ENCODE measurements at regions not wholly inside any gene's neighbourhood (a gene's known extent, or its start where the extent isn't known, plus 50 kb on each side); places are given as distances from the start of the nearest gene placed in this dataset.

DNA sequence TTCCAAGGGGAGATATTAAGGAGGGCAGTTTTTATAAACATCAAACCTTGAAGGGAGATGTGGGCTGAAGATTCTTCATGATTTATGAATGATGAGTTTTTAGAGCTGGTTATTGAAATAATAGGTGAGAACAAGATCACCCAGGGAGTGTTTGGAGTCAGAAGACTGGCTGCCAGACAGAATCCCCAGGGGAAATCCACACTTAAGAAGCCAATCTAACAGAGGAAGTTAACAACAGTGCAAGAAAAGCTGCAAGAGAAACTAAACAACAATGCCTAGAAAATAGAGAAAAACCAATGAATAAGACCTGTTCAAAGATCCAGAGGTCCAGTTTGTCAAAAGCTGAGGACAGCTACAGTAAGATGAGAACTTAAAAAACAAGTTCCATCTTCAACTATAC, 167.9 kb upstream of the MAN1A1 start:
- TF ChIP-seq, protein P1, sequence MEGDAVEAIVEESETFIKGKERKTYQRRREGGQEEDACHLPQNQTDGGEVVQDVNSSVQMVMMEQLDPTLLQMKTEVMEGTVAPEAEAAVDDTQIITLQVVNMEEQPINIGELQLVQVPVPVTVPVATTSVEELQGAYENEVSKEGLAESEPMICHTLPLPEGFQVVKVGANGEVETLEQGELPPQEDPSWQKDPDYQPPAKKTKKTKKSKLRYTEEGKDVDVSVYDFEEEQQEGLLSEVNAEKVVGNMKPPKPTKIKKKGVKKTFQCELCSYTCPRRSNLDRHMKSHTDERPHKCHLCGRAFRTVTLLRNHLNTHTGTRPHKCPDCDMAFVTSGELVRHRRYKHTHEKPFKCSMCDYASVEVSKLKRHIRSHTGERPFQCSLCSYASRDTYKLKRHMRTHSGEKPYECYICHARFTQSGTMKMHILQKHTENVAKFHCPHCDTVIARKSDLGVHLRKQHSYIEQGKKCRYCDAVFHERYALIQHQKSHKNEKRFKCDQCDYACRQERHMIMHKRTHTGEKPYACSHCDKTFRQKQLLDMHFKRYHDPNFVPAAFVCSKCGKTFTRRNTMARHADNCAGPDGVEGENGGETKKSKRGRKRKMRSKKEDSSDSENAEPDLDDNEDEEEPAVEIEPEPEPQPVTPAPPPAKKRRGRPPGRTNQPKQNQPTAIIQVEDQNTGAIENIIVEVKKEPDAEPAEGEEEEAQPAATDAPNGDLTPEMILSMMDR (IDR thresholded peaks at IDR 0.05), result no peak
- no peak for TF ChIP-seq EP300 (IDR thresholded peaks at IDR 0.05)

All from tibial nerve (tissue), 4 donors.